ENCODE measurements at regions not wholly inside any gene's neighbourhood (a gene's known extent, or its start where the extent isn't known, plus 50 kb on each side); places are given as distances from the start of the nearest gene placed in this dataset.
"Not testable (repeated sequence)": the region's sequence is repeated elsewhere in the genome, so short reads cannot be mapped to it uniquely, and the experiment has no call there.

DNA sequence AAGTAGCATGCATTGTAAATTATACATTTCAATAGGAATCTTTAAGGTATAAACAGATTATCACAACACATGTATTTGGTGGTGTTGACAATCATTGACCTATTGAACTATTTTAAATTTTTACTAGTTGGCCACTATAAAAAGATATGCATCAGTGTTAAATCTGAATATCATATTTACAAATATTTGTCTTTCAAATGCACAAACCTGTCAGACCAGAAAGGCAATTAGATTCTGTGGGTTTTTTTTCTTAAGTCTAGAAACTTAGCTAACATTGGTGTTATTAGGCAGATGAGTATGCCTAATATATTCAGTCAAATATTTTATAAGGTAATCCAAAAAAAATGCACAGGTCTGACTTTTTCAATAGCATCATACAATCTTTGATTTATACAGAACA lies 241.4 kb upstream of the DGKB start:
- no peaks in the 10 kb centered on the region for H3K27me3 Mint-ChIP-seq
- no peak for DNase-seq
- CTCF ChIA-PET: no interaction called here
- H3K4me1 Mint-ChIP-seq: no peaks in the 10 kb centered on the region
- H3K27ac Mint-ChIP-seq: no peak overlapping the region
- H3K4me3 Mint-ChIP-seq: no peak overlapping the region
- peaks cover 8% of the 10 kb centered on the region for H3K9me3 Mint-ChIP-seq
- no peaks in the 10 kb centered on the region for H3K36me3 Mint-ChIP-seq

- no peaks in the 10 kb centered on the region for H3K36me3 Mint-ChIP-seq
- no peak overlapping the region for H3K27ac Mint-ChIP-seq
- no peaks in the 10 kb centered on the region for H3K27me3 Mint-ChIP-seq
- no peaks in the 10 kb centered on the region for H3K4me1 Mint-ChIP-seq
- no peak overlapping the region for H3K4me3 Mint-ChIP-seq
- CTCF ChIA-PET: no interaction called here
- DNase-seq: no peak
- H3K9me3 Mint-ChIP-seq: peaks cover 6% of the 10 kb centered on the region
Measured at GRCh38 chr7:15143121-15143520, 240.6 kb upstream of the DGKB start.

- H3K27ac Mint-ChIP-seq: no peak overlapping the region
- peaks cover 3% of the 10 kb centered on the region for H3K9me3 Mint-ChIP-seq
- H3K4me3 Mint-ChIP-seq: no peak overlapping the region
- H3K36me3 Mint-ChIP-seq: no peaks in the 10 kb centered on the region
- CTCF ChIA-PET: no interaction called here
- no peak for DNase-seq
- H3K27me3 Mint-ChIP-seq: no peaks in the 10 kb centered on the region
- H3K4me1 Mint-ChIP-seq: no peaks in the 10 kb centered on the region
Measured at GRCh38 chr7:15140431-15140830, 237.9 kb upstream of the DGKB start.

DNA sequence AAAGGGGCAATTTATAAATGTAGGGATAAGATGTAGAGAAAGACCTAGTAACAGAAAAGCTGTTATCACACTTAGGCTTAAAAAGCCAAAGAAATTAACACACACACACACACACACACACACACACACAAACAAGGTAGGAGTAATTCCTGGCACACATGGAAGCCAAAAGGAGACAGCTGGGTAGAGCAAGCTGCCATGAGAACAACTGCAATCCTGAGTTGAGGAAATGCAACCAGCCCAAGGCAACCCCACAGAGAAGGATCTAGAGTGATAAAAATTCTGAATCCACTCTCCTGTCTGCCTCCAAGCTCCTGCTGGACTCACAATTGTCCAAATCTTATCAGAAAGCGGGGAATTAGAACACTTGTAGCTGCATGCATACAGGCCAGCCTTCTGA lies 229.1 kb upstream of the DGKB start:
- Mint-ChIP-seq H3K36me3 (no peaks in the 10 kb centered on the region), H3K27ac (no peak overlapping the region)
- DNase-seq: no peak

DNA sequence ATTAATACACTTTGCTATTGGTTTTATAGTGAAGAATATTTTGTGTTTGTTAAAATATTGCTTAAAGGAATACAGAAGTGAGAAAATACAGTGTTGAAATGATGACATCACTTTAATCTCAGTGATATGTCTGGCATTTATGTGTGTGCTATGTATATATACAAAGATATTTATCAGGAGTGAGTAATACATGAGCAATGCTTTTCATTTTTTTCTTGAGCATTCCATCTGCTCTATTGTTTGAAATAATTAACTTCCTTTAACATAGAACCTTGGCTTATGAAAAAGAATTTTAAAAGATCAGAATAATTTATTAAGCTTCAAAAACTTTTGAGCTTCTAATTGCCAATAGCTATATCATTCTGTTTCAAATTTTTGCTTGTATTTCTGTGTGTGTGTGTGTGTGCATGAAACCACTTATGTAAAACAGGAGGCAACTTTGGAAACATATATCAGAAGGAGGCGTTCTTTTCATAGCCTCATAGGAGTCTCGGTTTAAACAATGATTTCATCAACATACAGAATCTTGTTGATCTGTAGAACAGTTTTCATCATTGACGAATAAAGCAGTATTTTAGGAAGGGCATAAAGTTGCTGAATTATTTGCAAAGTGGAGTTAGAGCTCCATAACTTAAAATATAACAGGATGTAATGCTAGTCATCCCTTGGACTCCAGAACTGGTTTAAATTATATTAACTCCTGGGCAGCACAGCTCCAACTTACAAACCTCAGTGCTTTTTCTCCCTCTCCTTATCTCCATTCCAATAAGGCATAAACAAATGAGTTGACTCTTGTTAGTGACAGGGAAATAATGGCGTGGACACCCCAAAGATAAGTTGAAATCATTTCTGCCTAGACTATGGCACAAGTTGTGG lies 228.4 kb upstream of the DGKB start:
- H3K4me3 Mint-ChIP-seq: no peak overlapping the region
- peaks cover 5% of the 10 kb centered on the region for H3K9me3 Mint-ChIP-seq
- no peak overlapping the region for H3K27ac Mint-ChIP-seq
- DNase-seq: no peak
- no peaks in the 10 kb centered on the region for H3K36me3 Mint-ChIP-seq
- H3K4me1 Mint-ChIP-seq: no peaks in the 10 kb centered on the region
- H3K27me3 Mint-ChIP-seq: no peaks in the 10 kb centered on the region
- CTCF ChIA-PET: no interaction called here

More for the DNA sequence above, 229.1 kb upstream of the DGKB start:
- CTCF ChIA-PET: interaction anchor here (0.7 kb wide), 1 partner anchor 36 kb away, joined by 3 read pairs; no protein-coding TSS in a partner anchor
- Mint-ChIP-seq H3K27me3 (no peaks in the 10 kb centered on the region), H3K9me3 (peaks cover 5% of the 10 kb centered on the region), H3K4me3 (no peak overlapping the region), H3K4me1 (no peaks in the 10 kb centered on the region)

DNA sequence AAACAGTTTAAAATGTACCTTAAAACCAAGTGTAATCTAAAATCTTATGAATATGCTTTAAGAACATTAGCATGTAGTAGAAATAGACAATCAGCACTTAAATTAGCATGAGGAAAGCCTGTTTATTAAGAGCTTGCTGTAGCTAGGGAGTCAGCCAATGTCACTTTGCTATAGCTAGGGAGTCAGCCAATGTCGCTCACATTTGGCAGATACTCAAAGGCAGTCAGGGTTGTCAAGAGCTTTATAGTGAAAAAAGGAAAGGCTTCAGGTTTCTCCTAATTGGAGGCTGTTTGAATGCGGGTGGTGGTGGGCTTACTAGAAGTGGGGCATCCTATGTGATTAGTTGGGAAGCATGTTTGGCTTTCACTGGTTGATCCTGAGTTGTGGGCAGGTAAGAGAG lies 226.2 kb upstream of the DGKB start:
- CTCF ChIA-PET: no interaction called here
- H3K27ac Mint-ChIP-seq: no peak overlapping the region
- no peaks in the 10 kb centered on the region for H3K27me3 Mint-ChIP-seq
- peaks cover 5% of the 10 kb centered on the region for H3K9me3 Mint-ChIP-seq
- no peak for DNase-seq
- no peak overlapping the region for H3K4me3 Mint-ChIP-seq
- H3K36me3 Mint-ChIP-seq: no peaks in the 10 kb centered on the region
- no peaks in the 10 kb centered on the region for H3K4me1 Mint-ChIP-seq

GRCh38 chr7:15126653-15127052 lies 224.1 kb upstream of the DGKB start:
- DNase-seq, H3K27ac Mint-ChIP-seq, H3K4me1 Mint-ChIP-seq, CTCF ChIA-PET, H3K36me3 Mint-ChIP-seq, H3K4me3 Mint-ChIP-seq, H3K27me3 Mint-ChIP-seq: not testable (repeated sequence)
- peaks cover 10% of the 10 kb centered on the region for H3K9me3 Mint-ChIP-seq

- H3K4me1 Mint-ChIP-seq: no peaks in the 10 kb centered on the region
- no peak for DNase-seq
- H3K4me3 Mint-ChIP-seq: no peak overlapping the region
- CTCF ChIA-PET: no interaction called here
- H3K9me3 Mint-ChIP-seq: peaks cover 10% of the 10 kb centered on the region
- no peak overlapping the region for H3K27ac Mint-ChIP-seq
- no peaks in the 10 kb centered on the region for H3K27me3 Mint-ChIP-seq
- no peaks in the 10 kb centered on the region for H3K36me3 Mint-ChIP-seq
Measured at GRCh38 chr7:15123901-15124300, 221.3 kb upstream of the DGKB start.

- Mint-ChIP-seq H3K27me3 (no peaks in the 10 kb centered on the region), H3K4me1 (no peaks in the 10 kb centered on the region), H3K36me3 (no peaks in the 10 kb centered on the region), H3K27ac (no peak overlapping the region), H3K4me3 (no peak overlapping the region), H3K9me3 (peaks cover 9% of the 10 kb centered on the region)
- DNase-seq: no peak
- CTCF ChIA-PET: no interaction called here
Measured at GRCh38 chr7:15113752-15114151, 211.2 kb upstream of the DGKB start.

- no peak for DNase-seq
- Mint-ChIP-seq H3K4me1 (no peaks in the 10 kb centered on the region), H3K27ac (no peak overlapping the region), H3K9me3 (peaks cover 13% of the 10 kb centered on the region), H3K4me3 (no peak overlapping the region), H3K27me3 (no peaks in the 10 kb centered on the region), H3K36me3 (no peaks in the 10 kb centered on the region)
- CTCF ChIA-PET: no interaction called here
Measured at GRCh38 chr7:15105711-15106110, 203.2 kb upstream of the DGKB start.

DNA sequence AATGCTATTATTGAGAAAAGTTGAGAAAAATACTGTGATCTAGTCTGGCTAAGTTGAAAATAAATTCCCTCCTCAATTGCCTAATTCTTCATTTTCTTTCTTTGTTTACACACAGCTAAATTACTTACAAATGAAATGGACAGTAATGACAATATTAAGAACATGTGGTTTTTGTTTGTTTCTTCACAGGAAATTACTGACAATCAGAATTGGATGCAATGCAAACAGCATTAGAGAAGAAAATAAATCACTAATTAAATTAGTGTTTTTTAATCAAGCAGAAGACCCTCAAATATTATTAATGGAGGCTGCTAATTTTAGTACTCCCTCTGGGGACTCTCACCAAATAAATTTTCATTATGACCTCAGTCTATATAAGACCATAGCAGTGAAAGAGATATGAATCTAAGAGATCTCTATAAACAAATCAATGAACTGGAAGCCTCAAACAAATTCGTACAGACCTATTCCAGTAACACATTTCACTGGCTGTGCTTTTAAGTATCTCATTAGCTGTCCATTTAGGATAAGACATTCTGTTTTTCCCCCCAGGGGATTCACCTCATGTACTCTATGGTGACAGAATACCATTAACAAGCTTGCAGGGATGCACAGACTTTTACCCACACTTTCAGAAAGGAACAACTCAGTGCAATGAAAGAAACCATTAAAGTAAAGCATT lies 202.0 kb upstream of the DGKB start:
- CTCF ChIA-PET: no interaction called here
- peaks cover 16% of the 10 kb centered on the region for H3K9me3 Mint-ChIP-seq
- DNase-seq: no peak

GRCh38 chr7:15099074-15099473 lies 196.5 kb upstream of the DGKB start:
- Mint-ChIP-seq H3K36me3 (no peaks in the 10 kb centered on the region), H3K27ac (no peak overlapping the region)
- CTCF ChIA-PET: no interaction called here

More for the DNA sequence above, 202.0 kb upstream of the DGKB start:
- Mint-ChIP-seq H3K36me3 (no peaks in the 10 kb centered on the region), H3K27me3 (no peaks in the 10 kb centered on the region), H3K4me3 (no peak overlapping the region), H3K27ac (no peak overlapping the region), H3K4me1 (no peaks in the 10 kb centered on the region)

DNA sequence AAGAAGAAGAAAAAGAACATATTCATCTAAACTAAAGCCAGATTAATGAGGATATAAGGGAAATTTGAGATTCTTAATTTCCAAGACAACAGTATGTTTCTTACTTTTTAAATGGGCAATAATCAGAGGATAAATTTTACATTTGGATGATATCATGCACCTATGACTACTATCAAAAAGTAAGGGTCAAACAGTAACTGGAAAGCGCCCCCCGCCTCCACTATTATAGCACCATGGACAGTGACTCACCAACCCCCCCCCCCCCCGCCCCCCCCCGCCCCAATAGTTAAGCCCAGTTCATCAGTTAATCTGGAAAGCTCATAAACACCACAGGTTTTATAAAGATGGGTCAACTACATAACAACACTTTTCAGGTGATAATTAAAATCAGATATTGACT lies 194.3 kb upstream of the DGKB start:
- DNase-seq: no peak
- Mint-ChIP-seq H3K9me3 (peaks cover 5% of the 10 kb centered on the region), H3K27ac (no peak overlapping the region), H3K36me3 (no peaks in the 10 kb centered on the region), H3K4me1 (no peaks in the 10 kb centered on the region), H3K27me3 (no peaks in the 10 kb centered on the region), H3K4me3 (no peak overlapping the region)
- CTCF ChIA-PET: no interaction called here

More at GRCh38 chr7:15099074-15099473, 196.5 kb upstream of the DGKB start:
- Mint-ChIP-seq H3K27me3 (no peaks in the 10 kb centered on the region), H3K9me3 (peaks cover 5% of the 10 kb centered on the region), H3K4me1 (no peaks in the 10 kb centered on the region), H3K4me3 (no peak overlapping the region)
- DNase-seq: no peak

- H3K27me3 Mint-ChIP-seq: no peaks in the 10 kb centered on the region
- peaks cover 5% of the 10 kb centered on the region for H3K9me3 Mint-ChIP-seq
- no peak overlapping the region for H3K4me3 Mint-ChIP-seq
- no peak overlapping the region for H3K27ac Mint-ChIP-seq
- CTCF ChIA-PET: interaction anchor here (0.6 kb wide), 1 partner anchor 37 kb away, joined by 3 read pairs; no protein-coding TSS in a partner anchor
- no peaks in the 10 kb centered on the region for H3K36me3 Mint-ChIP-seq
- no peaks in the 10 kb centered on the region for H3K4me1 Mint-ChIP-seq
- DNase-seq: no peak
Measured at GRCh38 chr7:15094989-15095388, 192.4 kb upstream of the DGKB start.

GRCh38 chr7:15087771-15088170 lies 185.2 kb upstream of the DGKB start:
- H3K9me3 Mint-ChIP-seq: peaks cover 5% of the 10 kb centered on the region
- H3K27ac Mint-ChIP-seq: no peak overlapping the region
- no peak for DNase-seq
- H3K4me1 Mint-ChIP-seq: no peaks in the 10 kb centered on the region
- CTCF ChIA-PET: no interaction called here
- no peaks in the 10 kb centered on the region for H3K36me3 Mint-ChIP-seq
- no peaks in the 10 kb centered on the region for H3K27me3 Mint-ChIP-seq
- H3K4me3 Mint-ChIP-seq: no peak overlapping the region

All from activated naive CD4-positive, alpha-beta T cell treated with anti-CD3 and anti-CD28 coated beads, Interleukin-2, amount 10 ng/mL, durations not matched to agents 7 days and 5 days (primary cell).